ENCODE measurements at regions not wholly inside any gene's neighbourhood (a gene's known extent, or its start where the extent isn't known, plus 50 kb on each side); places are given as distances from the start of the nearest gene placed in this dataset.

DNA sequence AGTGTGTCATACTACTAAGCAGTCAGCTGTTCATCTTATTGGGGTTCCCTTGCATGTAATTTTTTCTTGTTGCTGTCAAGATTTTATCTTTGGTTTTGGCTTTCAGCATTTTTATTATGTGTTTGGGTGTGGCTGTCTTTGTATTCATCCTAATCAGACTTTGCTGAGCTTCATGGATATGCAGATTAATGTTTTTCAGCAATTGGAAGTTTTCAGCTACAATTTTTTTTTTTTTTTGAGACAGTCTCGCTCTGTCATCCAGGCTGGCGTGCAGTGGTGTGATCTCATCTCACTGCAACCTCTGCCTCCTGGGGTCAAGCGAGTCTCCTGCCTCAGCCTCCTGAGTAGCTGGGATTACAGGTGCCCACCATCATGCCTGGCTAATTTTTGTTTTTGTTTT is 108.8 kb downstream of the BARX1 start:
- Histone ChIP-seq H3K4me2 (ENCODE audit: unreplicated experiment) (no peak overlapping the region), H3K9me3 (ENCODE audit: low read depth) (no peaks in the 10 kb centered on the region), H3K27me3 (replicated peaks; ENCODE audit: insufficient read depth) (0 out of 2 replicates have a peak, but pooled peaks cover 3% of the 10 kb centered on the region), H4K20me1 (ENCODE audit: insufficient read depth) (no peaks in the 10 kb centered on the region), H3K4me3 (no peak overlapping the region), H3K9ac (no peak overlapping the region), H3K9me2 (ENCODE audit: insufficient read depth) (no peaks in the 10 kb centered on the region), H2AFZ (no peak overlapping the region), H3K79me2 (ENCODE audit: insufficient read depth) (no peaks in the 10 kb centered on the region), H3K36me3 (ENCODE audit: low read depth) (no peaks in the 10 kb centered on the region), H3K4me1 (ENCODE audit: insufficient read depth) (no peaks in the 10 kb centered on the region), H3K27ac (no peak overlapping the region), H3F3A (ENCODE audit: insufficient read depth) (no peaks in the 10 kb centered on the region)
- whole genome bisulfite sequencing, 2 experiments (ENCODE audit: low coverage in 1 of 2, low lambda C conversion rate in 2 of 2, missing lambda C conversion rate in 2 of 2) = 21 to 27% methylated on average over 3 of the region's 3 CpGs
- no peak for TF ChIP-seq EZH2phosphoT487 (IDR thresholded peaks at IDR 0.05; ENCODE audit: insufficient read depth, low read depth)
- no peak for TF ChIP-seq EZH2 (IDR thresholded peaks at IDR 0.05; ENCODE audit: insufficient read depth, poor library complexity, severe bottlenecking)
- no peak for DNase-seq
- in situ Hi-C loops (cut with MboI) = loop anchor here (25.0 kb wide), 1 partner anchor 366 kb away; no protein-coding TSS in a partner anchor

DNA sequence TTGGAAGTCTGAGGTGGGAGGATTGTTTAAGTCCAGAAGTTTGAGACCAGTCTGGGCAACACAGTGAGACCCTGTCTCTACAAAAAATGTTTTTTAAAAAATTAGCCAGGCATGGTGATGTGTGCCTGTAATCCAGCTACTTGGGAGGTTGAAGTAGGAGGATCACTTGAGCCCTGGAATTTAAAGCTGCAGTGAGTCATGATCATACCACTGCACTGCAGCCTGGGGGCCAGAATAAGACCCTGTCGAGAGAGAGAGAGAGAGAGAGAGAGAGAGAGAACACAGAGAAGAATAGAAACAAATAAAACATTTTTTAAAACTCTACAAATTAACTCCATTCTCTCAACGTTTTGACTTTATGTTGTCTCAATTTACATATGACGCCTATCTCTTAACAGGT is 111.8 kb downstream of the BARX1 start:
- H3K9me3 ChIP-seq (ENCODE audit: low read depth) = no peaks in the 10 kb centered on the region
- DNase-seq = no peak
- TF ChIP-seq EZH2phosphoT487 (IDR thresholded peaks at IDR 0.05; ENCODE audit: insufficient read depth, low read depth) (no peak), EZH2 (IDR thresholded peaks at IDR 0.05; ENCODE audit: insufficient read depth, poor library complexity, severe bottlenecking) (no peak)
- no peaks in the 10 kb centered on the region for H3K79me2 ChIP-seq (ENCODE audit: insufficient read depth)
- no peaks in the 10 kb centered on the region for H3K27me3 ChIP-seq (replicated peaks; ENCODE audit: insufficient read depth)
- no peak overlapping the region for H3K4me2 ChIP-seq (ENCODE audit: unreplicated experiment)
- WGBS, 2 experiments (ENCODE audit: low coverage in 1 of 2, low lambda C conversion rate in 2 of 2, missing lambda C conversion rate in 2 of 2) = 22 to 27% methylated on average over 3 of the region's 3 CpGs
- no peaks in the 10 kb centered on the region for H3F3A ChIP-seq (ENCODE audit: insufficient read depth)
- no peak overlapping the region for H3K4me3 ChIP-seq
- no peaks in the 10 kb centered on the region for H4K20me1 ChIP-seq (ENCODE audit: insufficient read depth)
- H3K4me1 ChIP-seq (ENCODE audit: insufficient read depth) = no peaks in the 10 kb centered on the region
- no peaks in the 10 kb centered on the region for H3K36me3 ChIP-seq (ENCODE audit: low read depth)
- in situ Hi-C loops (cut with MboI) = loop anchor here (25.0 kb wide), 1 partner anchor 369 kb away; no protein-coding TSS in a partner anchor
- H3K9me2 ChIP-seq (ENCODE audit: insufficient read depth) = no peaks in the 10 kb centered on the region
- no peak overlapping the region for H2AFZ ChIP-seq
- no peak overlapping the region for H3K9ac ChIP-seq
- no peak overlapping the region for H3K27ac ChIP-seq

- no peak for DNase-seq
- 19 to 21% methylated on average over 9 of the region's 9 CpGs for WGBS, 2 experiments (ENCODE audit: low coverage in 1 of 2, low lambda C conversion rate in 2 of 2, missing lambda C conversion rate in 2 of 2)
- Histone ChIP-seq H3K9ac (no peak overlapping the region), H3K27ac (no peak overlapping the region), H3F3A (ENCODE audit: insufficient read depth) (no peaks in the 10 kb centered on the region), H3K9me2 (ENCODE audit: insufficient read depth) (no peaks in the 10 kb centered on the region), H3K4me1 (ENCODE audit: insufficient read depth) (no peaks in the 10 kb centered on the region), H3K79me2 (ENCODE audit: insufficient read depth) (no peaks in the 10 kb centered on the region), H3K9me3 (ENCODE audit: low read depth) (no peaks in the 10 kb centered on the region), H3K36me3 (ENCODE audit: low read depth) (no peaks in the 10 kb centered on the region), H2AFZ (no peak overlapping the region), H3K4me3 (no peak overlapping the region), H3K4me2 (ENCODE audit: unreplicated experiment) (no peak overlapping the region), H3K27me3 (replicated peaks; ENCODE audit: insufficient read depth) (no peaks in the 10 kb centered on the region), H4K20me1 (ENCODE audit: insufficient read depth) (no peaks in the 10 kb centered on the region)
- no peak for TF ChIP-seq EZH2 (IDR thresholded peaks at IDR 0.05; ENCODE audit: insufficient read depth, poor library complexity, severe bottlenecking)
- no peak for TF ChIP-seq EZH2phosphoT487 (IDR thresholded peaks at IDR 0.05; ENCODE audit: insufficient read depth, low read depth)
- in situ Hi-C loops (cut with MboI) = loop anchor here (25.0 kb wide), 1 partner anchor 382 kb away; no protein-coding TSS in a partner anchor
These were observed 124.5 kb downstream of the BARX1 start for GRCh38 chr9:93830606-93831005.

GRCh38 chr9:93830012-93830596 is 125.1 kb downstream of the BARX1 start:
- 59 to 67% methylated on average over 8 of the region's 8 CpGs for WGBS, 2 experiments (ENCODE audit: low coverage in 1 of 2, low lambda C conversion rate in 2 of 2, missing lambda C conversion rate in 2 of 2)
- Histone ChIP-seq H3F3A (ENCODE audit: insufficient read depth) (no peaks in the 10 kb centered on the region), H3K36me3 (ENCODE audit: low read depth) (no peaks in the 10 kb centered on the region), H3K4me3 (no peak overlapping the region), H2AFZ (no peak overlapping the region), H3K9me2 (ENCODE audit: insufficient read depth) (no peaks in the 10 kb centered on the region), H3K4me1 (ENCODE audit: insufficient read depth) (no peaks in the 10 kb centered on the region), H3K4me2 (ENCODE audit: unreplicated experiment) (no peak overlapping the region), H3K27ac (no peak overlapping the region), H3K27me3 (replicated peaks; ENCODE audit: insufficient read depth) (no peaks in the 10 kb centered on the region), H3K9me3 (ENCODE audit: low read depth) (no peaks in the 10 kb centered on the region), H3K79me2 (ENCODE audit: insufficient read depth) (no peaks in the 10 kb centered on the region), H3K9ac (no peak overlapping the region), H4K20me1 (ENCODE audit: insufficient read depth) (no peaks in the 10 kb centered on the region)
- in situ Hi-C loops (cut with MboI) = loop anchor here (25.0 kb wide), 1 partner anchor 382 kb away; no protein-coding TSS in a partner anchor
- DNase-seq = no peak
- TF ChIP-seq EZH2 (IDR thresholded peaks at IDR 0.05; ENCODE audit: insufficient read depth, poor library complexity, severe bottlenecking) (no peak), EZH2phosphoT487 (IDR thresholded peaks at IDR 0.05; ENCODE audit: insufficient read depth, low read depth) (no peak)

All from GM23248 (cell line).